Omental fat pad (tissue), 3 donors: ENCODE measurements at regions not wholly inside any gene's neighbourhood (a gene's known extent, or its start where the extent isn't known, plus 50 kb on each side); places are given as distances from the start of the nearest gene placed in this dataset.
"Not testable (repeated sequence)": the region's sequence is repeated elsewhere in the genome, so short reads cannot be mapped to it uniquely, and the experiment has no call there.

Experiments used
- ATAC-seq: fragments of 150-250 bp; one replicate; pipeline ENCODE4 v1.9.1; 2016; ENCODE audit warnings: mild to moderate bottlenecking, moderate library complexity; ENCODE audit not compliant: low FRiP score
- DNase-seq: peaks from one replicate; pipeline ENCODE4 v3.0.0-alpha.2; 2019; ENCODE audit warnings: low spot score
- CTCF ChIP-seq, 3 donors: fragments of 450-650 bp; IDR thresholded peaks; one replicate each; pipeline ENCODE4 v1.5.1; 2016 to 2017; ENCODE audit warnings: antibody characterized with exemption in 3 of 3, mild to moderate bottlenecking in 3 of 3, moderate library complexity in 2 of 3

- ATAC-seq = no peak
- TF ChIP-seq CTCF (IDR thresholded peaks at IDR 0.05) = no peak
- DNase-seq = no peak
Observed at GRCh38 chr16:22712471-22712870, 101.5 kb upstream of the HS3ST2 start.

GRCh38 chr16:22718598-22718997 lies 95.4 kb upstream of the HS3ST2 start:
- DNase-seq, ATAC-seq: not testable (repeated sequence)

- DNase-seq = no peak
- ATAC-seq = no peak
- no peak for TF ChIP-seq CTCF (IDR thresholded peaks at IDR 0.05)
Observed at GRCh38 chr16:22719945-22720344, 94.0 kb upstream of the HS3ST2 start.

- ATAC-seq = no peak
- no peak for DNase-seq
- TF ChIP-seq CTCF (IDR thresholded peaks at IDR 0.05) = no peak
Observed at GRCh38 chr16:22721511-22722100, 92.4 kb upstream of the HS3ST2 start.

- DNase-seq, ATAC-seq: not testable (repeated sequence)
Observed at GRCh38 chr16:22722551-22723541, 91.1 kb upstream of the HS3ST2 start.

- no peak for TF ChIP-seq CTCF (IDR thresholded peaks at IDR 0.05)
- no peak for ATAC-seq
- DNase-seq = no peak
Observed at GRCh38 chr16:22726868-22727267, 87.1 kb upstream of the HS3ST2 start.

- ATAC-seq = no peak
- DNase-seq = no peak
- TF ChIP-seq CTCF (IDR thresholded peaks at IDR 0.05) = no peak
Observed at GRCh38 chr16:22727285-22728166, 86.4 kb upstream of the HS3ST2 start.
